H1 (cell line): ENCODE measurements at regions not wholly inside any gene's neighbourhood (a gene's known extent, or its start where the extent isn't known, plus 50 kb on each side); places are given as distances from the start of the nearest gene placed in this dataset.

Experiments used
- BACH1 ChIP-seq: IDR thresholded peaks from 2 replicates; pipeline ENCODE4 v1.6.1; 2012; ENCODE audit warnings: low read length, improper control_type of control experiment
- CBX8 ChIP-seq: fragments of 300-800, 300-1000 bp; sonication (generic); IDR thresholded peaks from 2 replicates; pipeline ENCODE4 v1.7.1; 2016; ENCODE audit warnings: low read depth, low read length, borderline replicate concordance
- TF ChIP-seq, protein P1 (sequence below), 3 experiments: IDR thresholded peaks; 1 replicate in 2 of 3; 2 replicates in 1 of 3; pipeline versions ENCODE4 v1.5.1 to v1.6.1; 2011; ENCODE audit warnings: low read length in 3 of 3, mild to moderate bottlenecking in 3 of 3, inconsistent platforms in 2 of 3, low read depth in 1 of 3, moderate library complexity in 1 of 3; ENCODE audit not compliant: insufficient read depth in 1 of 3; ENCODE audit errors: control extremely low read depth in 1 of 3

DNA sequence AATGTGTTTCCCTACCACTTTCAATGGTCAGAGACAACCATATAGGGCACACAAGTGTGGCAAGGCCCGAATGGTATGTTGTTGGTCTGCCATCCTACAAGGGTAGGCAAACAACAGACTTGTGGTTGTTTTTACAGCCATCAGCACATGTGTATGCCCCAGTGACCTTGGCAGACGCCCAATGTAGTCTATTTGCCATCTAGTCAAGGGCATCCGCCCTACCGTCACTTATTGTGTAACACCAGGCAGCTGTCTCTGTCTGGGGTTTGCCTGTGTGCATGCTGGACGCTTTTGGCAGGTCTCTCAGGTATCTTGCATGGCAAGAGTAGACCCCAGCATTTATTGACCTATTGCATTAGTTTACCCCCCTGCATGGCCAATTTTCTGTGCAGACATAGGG, 1145.5 kb upstream of the POU3F4 start (continued):
- TF ChIP-seq BACH1 (no peak), CBX8 (no peak)
- TF ChIP-seq, protein P1, sequence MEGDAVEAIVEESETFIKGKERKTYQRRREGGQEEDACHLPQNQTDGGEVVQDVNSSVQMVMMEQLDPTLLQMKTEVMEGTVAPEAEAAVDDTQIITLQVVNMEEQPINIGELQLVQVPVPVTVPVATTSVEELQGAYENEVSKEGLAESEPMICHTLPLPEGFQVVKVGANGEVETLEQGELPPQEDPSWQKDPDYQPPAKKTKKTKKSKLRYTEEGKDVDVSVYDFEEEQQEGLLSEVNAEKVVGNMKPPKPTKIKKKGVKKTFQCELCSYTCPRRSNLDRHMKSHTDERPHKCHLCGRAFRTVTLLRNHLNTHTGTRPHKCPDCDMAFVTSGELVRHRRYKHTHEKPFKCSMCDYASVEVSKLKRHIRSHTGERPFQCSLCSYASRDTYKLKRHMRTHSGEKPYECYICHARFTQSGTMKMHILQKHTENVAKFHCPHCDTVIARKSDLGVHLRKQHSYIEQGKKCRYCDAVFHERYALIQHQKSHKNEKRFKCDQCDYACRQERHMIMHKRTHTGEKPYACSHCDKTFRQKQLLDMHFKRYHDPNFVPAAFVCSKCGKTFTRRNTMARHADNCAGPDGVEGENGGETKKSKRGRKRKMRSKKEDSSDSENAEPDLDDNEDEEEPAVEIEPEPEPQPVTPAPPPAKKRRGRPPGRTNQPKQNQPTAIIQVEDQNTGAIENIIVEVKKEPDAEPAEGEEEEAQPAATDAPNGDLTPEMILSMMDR (IDR thresholded peaks at IDR 0.05; ENCODE audit: control extremely low read depth in 1 of 3, insufficient read depth in 1 of 3, low read depth in 1 of 3, low read length in 3 of 3): no peak
